ENCODE measurements at regions not wholly inside any gene's neighbourhood (a gene's known extent, or its start where the extent isn't known, plus 50 kb on each side); places are given as distances from the start of the nearest gene placed in this dataset.

DNA sequence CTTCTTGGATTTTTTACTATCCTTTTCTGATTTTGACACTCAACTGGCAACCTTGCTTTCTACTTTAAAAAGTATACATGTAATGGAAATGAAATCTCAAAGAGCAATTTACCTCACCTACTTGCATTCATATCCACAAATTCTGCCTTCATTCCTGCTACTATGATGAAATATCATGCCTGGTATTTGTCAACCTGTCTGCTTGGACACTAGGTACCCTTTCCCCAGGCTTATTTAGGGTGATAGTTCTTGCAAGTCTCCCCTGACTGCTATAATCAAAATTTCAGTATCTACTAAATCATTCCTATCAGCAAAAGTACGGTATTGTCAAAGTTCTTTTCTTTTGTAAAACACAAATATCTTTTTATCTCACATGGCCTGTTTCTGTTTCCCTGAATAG lies 503.0 kb downstream of the GABRG1 start:
- no peak for DNase-seq (ENCODE audit: low read depth, low spot score)
- Histone ChIP-seq H2AFZ (ENCODE audit: control insufficient read depth, low read depth, low read length) (no peak overlapping the region), H3K9me3 (replicated peaks; ENCODE audit: control insufficient read depth, insufficient read depth, low read length) (no peaks in the 10 kb centered on the region), H3K27me3 (replicated peaks in 1 of 2; ENCODE audit: control insufficient read depth in 2 of 2, insufficient read depth in 2 of 2, low read length in 1 of 2) (no peaks in the 10 kb centered on the region), H3K4me2 (ENCODE audit: control insufficient read depth, insufficient read depth) (no peak overlapping the region), H3K36me3 (ENCODE audit: control insufficient read depth in 2 of 2, insufficient read depth in 2 of 2, low read length in 1 of 2) (no peaks in the 10 kb centered on the region), H3K4me3 (no peak overlapping the region), H3K4me1 (ENCODE audit: control insufficient read depth, insufficient read depth, low read length) (no peaks in the 10 kb centered on the region), H4K20me1 (ENCODE audit: control insufficient read depth, insufficient read depth) (no peaks in the 10 kb centered on the region), H3K9ac (ENCODE audit: control insufficient read depth, insufficient read depth, low read length) (no peak overlapping the region), H3K79me2 (ENCODE audit: control insufficient read depth, insufficient read depth, low read length) (no peaks in the 10 kb centered on the region), H3K27ac (ENCODE audit: control insufficient read depth, insufficient read depth) (no peak overlapping the region)
- ChIA-PET RAD21 (ENCODE audit: unreplicated experiment) (no interaction called here), POLR2A (no interaction called here), SMC1A (ENCODE audit: uncharacterized antibody, unreplicated experiment) (no interaction called here), CTCF (no interaction called here)
- in situ Hi-C loops (cut with MboI) (no loop called here), intact Hi-C loops (cut with micrococcal nuclease; ENCODE audit: unreplicated experiment) (no loop called here)
- no peak for FAIRE-seq
- ATAC-seq: no peak
- TF ChIP-seq ZNF207 (IDR thresholded peaks at IDR 0.05; ENCODE audit: borderline replicate concordance) (no peak), IRF4 (IDR thresholded peaks at IDR 0.05; ENCODE audit: low read depth, low read length) (no peak), RBBP5 (conservative IDR thresholded peaks at IDR 0.05) (no peak), TCF3 (IDR thresholded peaks at IDR 0.05; ENCODE audit: borderline replicate concordance, insufficient read depth, low read depth, low read length) (no peak), LARP7 (IDR thresholded peaks at IDR 0.05) (no peak), NRF1 (conservative IDR thresholded peaks at IDR 0.05; ENCODE audit: low read depth, low read length) (no peak), RFX5 (IDR thresholded peaks at IDR 0.05; ENCODE audit: low read depth, low read length) (no peak), MYC (IDR thresholded peaks at IDR 0.05; ENCODE audit: insufficient read depth, insufficient read length, insufficient replicate concordance, low read length, severe bottlenecking) (no peak), SMAD1 (IDR thresholded peaks at IDR 0.05; ENCODE audit: low read depth, partially characterized antibody) (no peak), SMAD5 (IDR thresholded peaks at IDR 0.05; ENCODE audit: low read depth) (no peak), CBFB (IDR thresholded peaks at IDR 0.05; ENCODE audit: low read depth) (no peak)
- TF ChIP-seq, protein P1, sequence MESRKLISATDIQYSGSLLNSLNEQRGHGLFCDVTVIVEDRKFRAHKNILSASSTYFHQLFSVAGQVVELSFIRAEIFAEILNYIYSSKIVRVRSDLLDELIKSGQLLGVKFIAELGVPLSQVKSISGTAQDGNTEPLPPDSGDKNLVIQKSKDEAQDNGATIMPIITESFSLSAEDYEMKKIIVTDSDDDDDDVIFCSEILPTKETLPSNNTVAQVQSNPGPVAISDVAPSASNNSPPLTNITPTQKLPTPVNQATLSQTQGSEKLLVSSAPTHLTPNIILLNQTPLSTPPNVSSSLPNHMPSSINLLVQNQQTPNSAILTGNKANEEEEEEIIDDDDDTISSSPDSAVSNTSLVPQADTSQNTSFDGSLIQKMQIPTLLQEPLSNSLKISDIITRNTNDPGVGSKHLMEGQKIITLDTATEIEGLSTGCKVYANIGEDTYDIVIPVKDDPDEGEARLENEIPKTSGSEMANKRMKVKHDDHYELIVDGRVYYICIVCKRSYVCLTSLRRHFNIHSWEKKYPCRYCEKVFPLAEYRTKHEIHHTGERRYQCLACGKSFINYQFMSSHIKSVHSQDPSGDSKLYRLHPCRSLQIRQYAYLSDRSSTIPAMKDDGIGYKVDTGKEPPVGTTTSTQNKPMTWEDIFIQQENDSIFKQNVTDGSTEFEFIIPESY (IDR thresholded peaks at IDR 0.05): no peak
- TF ChIP-seq, protein P2, sequence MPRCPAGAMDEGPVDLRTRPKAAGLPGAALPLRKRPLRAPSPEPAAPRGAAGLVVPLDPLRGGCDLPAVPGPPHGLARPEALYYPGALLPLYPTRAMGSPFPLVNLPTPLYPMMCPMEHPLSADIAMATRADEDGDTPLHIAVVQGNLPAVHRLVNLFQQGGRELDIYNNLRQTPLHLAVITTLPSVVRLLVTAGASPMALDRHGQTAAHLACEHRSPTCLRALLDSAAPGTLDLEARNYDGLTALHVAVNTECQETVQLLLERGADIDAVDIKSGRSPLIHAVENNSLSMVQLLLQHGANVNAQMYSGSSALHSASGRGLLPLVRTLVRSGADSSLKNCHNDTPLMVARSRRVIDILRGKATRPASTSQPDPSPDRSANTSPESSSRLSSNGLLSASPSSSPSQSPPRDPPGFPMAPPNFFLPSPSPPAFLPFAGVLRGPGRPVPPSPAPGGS (IDR thresholded peaks at IDR 0.05; ENCODE audit: borderline replicate concordance, insufficient read depth, low read depth, low read length, poor library complexity, severe bottlenecking): no peak
- TF ChIP-seq, protein P3, sequence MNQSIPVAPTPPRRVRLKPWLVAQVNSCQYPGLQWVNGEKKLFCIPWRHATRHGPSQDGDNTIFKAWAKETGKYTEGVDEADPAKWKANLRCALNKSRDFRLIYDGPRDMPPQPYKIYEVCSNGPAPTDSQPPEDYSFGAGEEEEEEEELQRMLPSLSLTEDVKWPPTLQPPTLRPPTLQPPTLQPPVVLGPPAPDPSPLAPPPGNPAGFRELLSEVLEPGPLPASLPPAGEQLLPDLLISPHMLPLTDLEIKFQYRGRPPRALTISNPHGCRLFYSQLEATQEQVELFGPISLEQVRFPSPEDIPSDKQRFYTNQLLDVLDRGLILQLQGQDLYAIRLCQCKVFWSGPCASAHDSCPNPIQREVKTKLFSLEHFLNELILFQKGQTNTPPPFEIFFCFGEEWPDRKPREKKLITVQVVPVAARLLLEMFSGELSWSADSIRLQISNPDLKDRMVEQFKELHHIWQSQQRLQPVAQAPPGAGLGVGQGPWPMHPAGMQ (IDR thresholded peaks at IDR 0.05; ENCODE audit: borderline replicate concordance): no peak
- TF ChIP-seq, protein P4, sequence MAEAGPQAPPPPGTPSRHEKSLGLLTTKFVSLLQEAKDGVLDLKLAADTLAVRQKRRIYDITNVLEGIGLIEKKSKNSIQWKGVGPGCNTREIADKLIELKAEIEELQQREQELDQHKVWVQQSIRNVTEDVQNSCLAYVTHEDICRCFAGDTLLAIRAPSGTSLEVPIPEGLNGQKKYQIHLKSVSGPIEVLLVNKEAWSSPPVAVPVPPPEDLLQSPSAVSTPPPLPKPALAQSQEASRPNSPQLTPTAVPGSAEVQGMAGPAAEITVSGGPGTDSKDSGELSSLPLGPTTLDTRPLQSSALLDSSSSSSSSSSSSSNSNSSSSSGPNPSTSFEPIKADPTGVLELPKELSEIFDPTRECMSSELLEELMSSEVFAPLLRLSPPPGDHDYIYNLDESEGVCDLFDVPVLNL (IDR thresholded peaks at IDR 0.05; ENCODE audit: low read depth, low read length): no peak
- TF ChIP-seq, protein P5, sequence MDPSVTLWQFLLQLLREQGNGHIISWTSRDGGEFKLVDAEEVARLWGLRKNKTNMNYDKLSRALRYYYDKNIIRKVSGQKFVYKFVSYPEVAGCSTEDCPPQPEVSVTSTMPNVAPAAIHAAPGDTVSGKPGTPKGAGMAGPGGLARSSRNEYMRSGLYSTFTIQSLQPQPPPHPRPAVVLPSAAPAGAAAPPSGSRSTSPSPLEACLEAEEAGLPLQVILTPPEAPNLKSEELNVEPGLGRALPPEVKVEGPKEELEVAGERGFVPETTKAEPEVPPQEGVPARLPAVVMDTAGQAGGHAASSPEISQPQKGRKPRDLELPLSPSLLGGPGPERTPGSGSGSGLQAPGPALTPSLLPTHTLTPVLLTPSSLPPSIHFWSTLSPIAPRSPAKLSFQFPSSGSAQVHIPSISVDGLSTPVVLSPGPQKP (IDR thresholded peaks at IDR 0.05; ENCODE audit: low read depth, low read length): no peak
- WGBS (ENCODE audit: insufficient coverage, insufficient replicate concordance, low lambda C conversion rate, missing lambda C conversion rate): 0% methylated on average over 1 of the region's 1 CpG
- BruUV-seq (replicated peaks): no TSS peak

Measured in GM12878 (cell line).